Lower leg skin (tissue), 4 donors: ENCODE measurements at regions not wholly inside any gene's neighbourhood (a gene's known extent, or its start where the extent isn't known, plus 50 kb on each side); places are given as distances from the start of the nearest gene placed in this dataset.
A peak's percentile ranks its signal among the peaks of the same experiment; 100 is the strongest.

ENCODE experiments used
- DNase-seq, 2 donors: peaks; one replicate each; pipeline ENCODE4 v3.0.0-alpha.2; 2019; ENCODE audit warnings: low spot score in 2 of 2
- H3K4me3 ChIP-seq: fragments of 200-600 bp; sonication (generic); 2 replicates; pipeline ENCODE4 v1.5.1; 2017; ENCODE audit warnings: mild to moderate bottlenecking, low read depth; ENCODE audit not compliant: poor library complexity, severe bottlenecking
- POLR2A ChIP-seq, 2 donors: fragments of 450-650 bp; IDR thresholded peaks; one replicate each; pipeline ENCODE4 v1.6.1; 2016 to 2017; ENCODE audit warnings: antibody characterized with exemption in 2 of 2, mild to moderate bottlenecking in 1 of 2, moderate library complexity in 1 of 2
- WGBS, 2 donors: methylation state at CpG; one replicate each; pipeline ENCODE4 v1.1.5; 2018; 5-methylcytosine and 5-hydroxymethylcytosine counted together
- intact Hi-C: fragments of 100-400 bp; cut with DNase I; formaldehyde crosslinking; loops from one replicate; pipeline ENCODE4 v1.15.0; 2023; ENCODE audit warnings: low total_unique reads
- TF ChIP-seq, protein P1 (sequence below), 3 donors: fragments of 450-650 bp; IDR thresholded peaks; one replicate each; pipeline ENCODE4 v1.5.1; 2016; ENCODE audit warnings: antibody characterized with exemption in 3 of 3, mild to moderate bottlenecking in 3 of 3, moderate library complexity in 2 of 3

DNA sequence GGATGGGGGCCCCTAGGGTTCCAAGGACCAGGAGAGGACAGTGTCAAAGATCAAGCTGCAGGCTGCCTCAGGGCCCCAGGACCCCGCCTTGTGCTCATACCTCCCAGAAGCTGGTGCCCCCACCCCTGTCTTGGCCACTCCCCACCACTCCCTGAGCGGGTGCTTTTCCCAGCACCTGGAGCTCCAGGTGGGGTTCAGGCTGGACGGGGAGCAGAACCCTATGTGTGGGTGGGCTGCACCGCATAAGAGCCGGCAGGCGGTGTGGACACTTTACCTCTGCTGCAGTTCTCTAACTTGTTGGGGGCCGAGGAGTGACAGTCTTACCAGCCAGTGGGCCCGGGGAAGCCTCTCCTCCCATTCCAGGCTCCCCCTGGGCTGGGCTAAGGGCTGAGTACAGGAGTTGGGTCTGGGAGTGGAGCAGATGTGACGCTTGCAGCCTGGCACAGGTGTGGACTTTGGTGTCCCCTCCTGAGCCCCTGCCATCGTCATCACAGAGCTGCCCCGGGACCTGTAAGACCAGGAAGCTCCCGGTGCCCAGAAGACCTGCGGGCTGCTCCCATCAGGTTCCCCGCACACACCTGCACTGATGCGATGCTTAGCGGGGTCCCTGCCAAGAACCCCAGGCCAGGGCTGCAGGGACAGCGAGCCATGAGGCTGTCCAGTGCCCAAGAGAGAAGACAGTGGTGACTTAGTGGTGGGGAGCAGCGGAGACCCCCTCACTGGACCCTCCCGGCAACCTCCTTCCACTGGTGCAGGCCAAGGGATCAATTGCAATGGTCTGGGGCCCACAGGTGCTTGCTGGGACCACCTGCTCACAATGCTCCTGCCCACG, 674.5 kb downstream of the BRD1 start:
- WGBS, 2 donors: 79 to 82% methylated on average over 19 to 20 of the region's 20 CpGs
- intact Hi-C loops: no loop called here
- peak in 1 of 2 donors; percentile 80 for DNase-seq
- no peak overlapping the region for H3K4me3 ChIP-seq
- TF ChIP-seq POLR2A (IDR thresholded peaks at IDR 0.05): no peak
- TF ChIP-seq, protein P1, sequence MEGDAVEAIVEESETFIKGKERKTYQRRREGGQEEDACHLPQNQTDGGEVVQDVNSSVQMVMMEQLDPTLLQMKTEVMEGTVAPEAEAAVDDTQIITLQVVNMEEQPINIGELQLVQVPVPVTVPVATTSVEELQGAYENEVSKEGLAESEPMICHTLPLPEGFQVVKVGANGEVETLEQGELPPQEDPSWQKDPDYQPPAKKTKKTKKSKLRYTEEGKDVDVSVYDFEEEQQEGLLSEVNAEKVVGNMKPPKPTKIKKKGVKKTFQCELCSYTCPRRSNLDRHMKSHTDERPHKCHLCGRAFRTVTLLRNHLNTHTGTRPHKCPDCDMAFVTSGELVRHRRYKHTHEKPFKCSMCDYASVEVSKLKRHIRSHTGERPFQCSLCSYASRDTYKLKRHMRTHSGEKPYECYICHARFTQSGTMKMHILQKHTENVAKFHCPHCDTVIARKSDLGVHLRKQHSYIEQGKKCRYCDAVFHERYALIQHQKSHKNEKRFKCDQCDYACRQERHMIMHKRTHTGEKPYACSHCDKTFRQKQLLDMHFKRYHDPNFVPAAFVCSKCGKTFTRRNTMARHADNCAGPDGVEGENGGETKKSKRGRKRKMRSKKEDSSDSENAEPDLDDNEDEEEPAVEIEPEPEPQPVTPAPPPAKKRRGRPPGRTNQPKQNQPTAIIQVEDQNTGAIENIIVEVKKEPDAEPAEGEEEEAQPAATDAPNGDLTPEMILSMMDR (IDR thresholded peaks at IDR 0.05): no peak

DNA sequence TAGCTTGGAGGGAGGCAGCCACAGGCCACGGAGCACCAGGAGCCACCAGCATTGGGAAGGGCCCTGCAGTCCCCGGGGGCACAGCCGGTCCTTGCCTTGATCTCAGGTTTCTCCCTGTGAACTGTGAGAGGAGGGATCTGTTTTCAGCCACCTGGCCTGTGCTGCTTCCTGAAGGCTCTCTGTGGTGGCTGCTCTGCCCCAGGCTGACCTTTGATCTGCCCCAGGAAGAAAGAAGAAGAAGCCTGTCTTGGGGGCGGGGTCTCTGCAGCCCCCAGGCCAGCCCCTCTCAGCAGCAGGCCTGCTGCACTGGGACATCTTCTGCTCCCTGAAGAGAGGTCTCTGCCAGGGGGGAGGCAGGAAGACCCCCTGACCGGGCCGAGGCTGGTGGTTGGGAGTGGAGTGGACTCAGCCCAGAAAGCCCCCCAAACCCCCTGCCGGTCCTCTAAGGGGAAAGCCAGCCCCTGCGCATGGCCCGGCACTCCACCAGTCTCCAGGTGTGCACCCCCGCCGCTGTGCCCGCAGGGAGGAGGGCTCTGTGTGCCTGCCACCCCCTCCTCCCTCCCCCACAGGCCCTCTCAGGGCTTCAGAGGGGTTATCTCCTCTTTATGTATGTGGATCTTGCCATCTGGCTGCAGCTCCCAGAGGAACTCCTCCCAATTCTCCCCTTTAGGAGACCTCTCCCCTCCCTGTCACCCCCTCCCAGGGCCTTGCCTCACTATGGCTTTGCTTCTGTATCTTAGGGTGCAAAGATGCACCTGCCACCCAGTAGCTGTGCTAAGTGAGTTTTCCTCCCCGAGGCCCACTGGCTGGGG, 675.3 kb downstream of the BRD1 start:
- peak in 1 of 2 donors; percentile 70 for DNase-seq
- TF ChIP-seq, protein P1 (IDR thresholded peaks at IDR 0.05): no peak
- no peak for TF ChIP-seq POLR2A (IDR thresholded peaks at IDR 0.05)
- intact Hi-C loops: no loop called here
- WGBS, 2 donors: 30 to 46% methylated on average over 9 to 10 of the region's 13 CpGs
- no peak overlapping the region for H3K4me3 ChIP-seq

DNA sequence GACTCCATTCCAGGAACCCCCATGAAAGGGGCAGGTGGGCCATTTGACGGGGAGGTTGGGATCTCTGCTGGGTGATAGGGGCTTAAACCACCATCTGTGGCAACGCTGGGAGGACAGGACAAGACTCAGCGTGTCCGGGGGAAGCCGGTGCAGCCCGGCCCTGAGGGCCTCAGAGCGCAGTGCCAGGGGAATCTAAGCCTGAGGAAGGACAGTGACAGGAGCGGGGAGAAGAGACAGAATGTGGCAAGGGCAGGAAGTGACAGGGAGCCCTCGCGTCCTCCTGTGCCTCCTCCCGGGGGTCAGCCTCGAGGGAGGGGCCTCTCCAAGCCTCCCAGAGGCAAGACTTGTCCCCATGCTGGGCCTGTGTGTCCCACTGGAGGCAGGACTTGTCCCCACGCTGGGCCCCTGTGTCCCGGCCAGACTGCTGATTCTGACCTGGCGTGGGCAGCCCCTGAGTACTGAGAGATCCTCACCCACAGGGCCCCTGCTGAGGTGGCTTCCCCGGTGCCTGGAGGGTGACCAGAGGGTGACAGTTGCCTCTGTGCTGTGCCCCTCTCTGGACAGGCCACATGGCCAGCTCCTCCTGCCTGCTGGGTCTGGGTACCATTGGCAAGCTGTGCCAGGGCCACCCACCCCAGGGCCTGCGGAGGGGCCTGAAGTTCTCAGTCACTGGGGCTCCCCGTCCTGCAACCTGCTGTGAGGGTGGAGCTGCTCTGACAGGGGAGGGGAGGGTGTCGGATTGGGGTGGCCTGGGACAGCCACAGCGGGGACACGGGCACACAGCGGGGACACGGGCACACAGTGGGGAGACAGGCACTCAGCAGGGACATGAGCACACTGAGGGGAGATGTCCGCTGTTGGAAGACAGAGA, 676.2 kb downstream of the BRD1 start:
- no peak for TF ChIP-seq POLR2A (IDR thresholded peaks at IDR 0.05)
- TF ChIP-seq, protein P1 (IDR thresholded peaks at IDR 0.05): no peak
- WGBS, 2 donors: 57% methylated on average over 16 to 24 of the region's 24 CpGs
- DNase-seq: peak in 1 of 2 donors; percentile 80
- intact Hi-C loops: no loop called here
- H3K4me3 ChIP-seq: no peak overlapping the region

DNA sequence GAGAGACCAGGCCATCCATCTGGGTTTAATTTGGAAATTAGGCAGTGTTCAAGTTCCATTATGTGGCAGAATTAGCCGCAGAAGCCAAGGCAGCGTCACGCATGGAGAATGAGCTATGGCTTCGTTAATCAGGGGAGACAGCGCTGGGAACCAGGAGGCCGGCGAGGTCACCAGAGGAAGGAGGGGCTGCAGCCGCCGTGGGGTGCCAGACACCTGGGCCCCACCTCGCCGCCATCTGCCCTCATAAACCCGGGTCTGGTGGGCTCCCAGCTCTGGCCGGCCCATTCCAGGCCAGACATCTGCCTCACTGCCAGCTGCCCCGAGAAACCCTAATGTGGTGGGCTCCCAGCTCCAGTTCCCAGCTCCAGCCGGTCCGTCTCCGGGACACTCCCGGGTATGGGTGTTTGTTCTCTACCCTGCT, 676.9 kb downstream of the BRD1 start:
- WGBS, 2 donors: 57 to 61% methylated on average over 13 to 18 of the region's 18 CpGs

More for the DNA sequence above, 676.9 kb downstream of the BRD1 start:
- DNase-seq: peak in 1 of 2 donors; percentile 74
- no peak for TF ChIP-seq POLR2A (IDR thresholded peaks at IDR 0.05)
- TF ChIP-seq, protein P1 (IDR thresholded peaks at IDR 0.05): no peak
- intact Hi-C loops: no loop called here
- H3K4me3 ChIP-seq: no peak overlapping the region
